HEK293 (cell line): ENCODE measurements at regions not wholly inside any gene's neighbourhood (a gene's known extent, or its start where the extent isn't known, plus 50 kb on each side); places are given as distances from the start of the nearest gene placed in this dataset.

Experiments
- CTCF ChIA-PET: fragments of 350-600 bp; formaldehyde crosslinking; extraction: SDS; loops from one replicate; lab custom pipeline; 2021; ENCODE audit warnings: antibody characterized with exemption; lab: Yijun Ruan, JAX
- POLR2A ChIA-PET: fragments of 300-600 bp; formaldehyde crosslinking; extraction: SDS; loops from one replicate; lab custom pipeline; 2020; ENCODE audit warnings: antibody characterized with exemption, inconsistent platforms; lab: Yijun Ruan, JAX
- H3K27ac ChIP-seq: fragments of 200-500 bp; sonication (Bioruptor generic); 2 replicates; pipeline ENCODE4 v1.5.1; 2014; ENCODE audit warnings: low read depth, low read length, control low read depth, inconsistent platforms; ENCODE audit errors: extremely low read depth
- H3K36me3 ChIP-seq, 2 experiments: fragments of 200-500 bp in 1 of 2; sonication (Bioruptor generic) in 1 of 2; 1 replicate in 1 of 2; 2 replicates in 1 of 2; pipeline ENCODE4 v1.5.1; 2014 to 2017; ENCODE audit warnings: inconsistent platforms in 2 of 2, low read length in 2 of 2; ENCODE audit not compliant: control insufficient read depth in 2 of 2, insufficient read depth in 1 of 2
- H3K4me1 ChIP-seq: fragments of 200-500 bp; sonication (Bioruptor generic); 2 replicates; pipeline ENCODE4 v1.5.1; 2014; ENCODE audit warnings: mild to moderate bottlenecking, low read length, inconsistent platforms; ENCODE audit not compliant: control insufficient read depth, insufficient read depth
- H3K4me3 ChIP-seq: 2 replicates; pipeline ENCODE4 v1.5.1; 2011; ENCODE audit warnings: low read depth, mild to moderate bottlenecking, control low read depth, low read length, moderate library complexity
- H3K9me3 ChIP-seq: fragments of 200-500 bp; sonication (Bioruptor generic); 2 replicates; pipeline ENCODE4 v1.5.1; 2014; ENCODE audit warnings: low read depth, low read length, inconsistent platforms; ENCODE audit not compliant: control insufficient read depth, insufficient read depth
- ATF2 ChIP-seq: fragments of 450-650 bp; formaldehyde crosslinking; IDR thresholded peaks from 2 replicates; pipeline ENCODE4 v1.5.1; 2016; ENCODE audit warnings: missing biosample characterization, missing genetic modification characterization, low read depth
- ELK4 ChIP-seq: IDR thresholded peaks from 2 replicates; pipeline ENCODE4 v1.6.1; 2011; ENCODE audit warnings: mild to moderate bottlenecking, low read depth, low read length, borderline replicate concordance
- HOXA7 ChIP-seq: sonication (generic); formaldehyde crosslinking; IDR thresholded peaks from 2 replicates; pipeline ENCODE4 v1.8.1; 2022; ENCODE audit warnings: missing genetic modification reagents, borderline replicate concordance
- PRDM10 ChIP-seq: fragments of 450-650 bp; formaldehyde crosslinking; IDR thresholded peaks from 2 replicates; pipeline ENCODE4 v1.5.1; 2016; ENCODE audit warnings: missing biosample characterization, missing genetic modification characterization
- PRDM4 ChIP-seq: fragments of 450-650 bp; formaldehyde crosslinking; IDR thresholded peaks from 2 replicates; pipeline ENCODE4 v1.5.1; 2017; ENCODE audit warnings: missing biosample characterization, missing genetic modification characterization
- PRDM6 ChIP-seq: fragments of 450-650 bp; formaldehyde crosslinking; IDR thresholded peaks from 2 replicates; pipeline ENCODE4 v1.5.1; 2017; ENCODE audit warnings: missing biosample characterization, missing genetic modification characterization
- ZNF112 ChIP-seq: fragments of 450-650 bp; formaldehyde crosslinking; IDR thresholded peaks from 2 replicates; pipeline ENCODE4 v1.5.0; 2017; ENCODE audit warnings: missing biosample characterization, missing genetic modification characterization
- ZNF133 ChIP-seq: fragments of 450-650 bp; formaldehyde crosslinking; IDR thresholded peaks from 2 replicates; pipeline ENCODE4 v1.5.1; 2016; ENCODE audit warnings: missing biosample characterization, missing genetic modification characterization
- ZNF169 ChIP-seq: fragments of 450-650 bp; formaldehyde crosslinking; IDR thresholded peaks from 2 replicates; pipeline ENCODE4 v1.5.1; 2016; ENCODE audit warnings: missing biosample characterization, missing genetic modification characterization
- ZNF175 ChIP-seq: fragments of 450-650 bp; formaldehyde crosslinking; IDR thresholded peaks from 2 replicates; pipeline ENCODE4 v1.5.1; 2016; ENCODE audit warnings: missing biosample characterization, missing genetic modification characterization
- ZNF19 ChIP-seq: fragments of 450-650 bp; formaldehyde crosslinking; IDR thresholded peaks from 2 replicates; pipeline ENCODE4; 2016; ENCODE audit warnings: missing biosample characterization, missing genetic modification characterization, low read depth
- ZNF2 ChIP-seq: fragments of 450-650 bp; formaldehyde crosslinking; IDR thresholded peaks from 2 replicates; pipeline ENCODE4 v1.5.1; 2016; ENCODE audit warnings: missing biosample characterization, missing genetic modification characterization
- ZNF394 ChIP-seq: fragments of 450-650 bp; formaldehyde crosslinking; IDR thresholded peaks from 2 replicates; pipeline ENCODE4 v1.5.1; 2016; ENCODE audit warnings: missing biosample characterization, missing genetic modification characterization, mild to moderate bottlenecking, moderate library complexity, borderline replicate concordance
- ZNF48 ChIP-seq: fragments of 450-650 bp; formaldehyde crosslinking; IDR thresholded peaks from 2 replicates; pipeline ENCODE4 v1.5.1; 2016; ENCODE audit warnings: missing biosample characterization, missing genetic modification characterization
- ZNF747 ChIP-seq: fragments of 450-650 bp; formaldehyde crosslinking; IDR thresholded peaks from 2 replicates; pipeline ENCODE4 v1.5.1; 2016; ENCODE audit warnings: missing biosample characterization, missing genetic modification characterization
- ZNF791 ChIP-seq: fragments of 450-650 bp; formaldehyde crosslinking; IDR thresholded peaks from 2 replicates; pipeline ENCODE4 v1.5.1; 2016; ENCODE audit warnings: missing biosample characterization, missing genetic modification characterization
- ZSCAN16 ChIP-seq: fragments of 450-650 bp; formaldehyde crosslinking; IDR thresholded peaks from 2 replicates; pipeline ENCODE4 v1.5.1; 2016; ENCODE audit warnings: missing biosample characterization, missing genetic modification characterization
- ZSCAN23 ChIP-seq: fragments of 450-650 bp; formaldehyde crosslinking; IDR thresholded peaks from 2 replicates; pipeline ENCODE4 v1.5.1; 2016; ENCODE audit warnings: missing biosample characterization, missing genetic modification characterization
- ZSCAN4 ChIP-seq: fragments of 450-650 bp; formaldehyde crosslinking; IDR thresholded peaks from 2 replicates; pipeline ENCODE4 v1.5.1; 2017; ENCODE audit warnings: missing biosample characterization, missing genetic modification characterization
- ZSCAN5A ChIP-seq: fragments of 450-650 bp; formaldehyde crosslinking; IDR thresholded peaks from 2 replicates; pipeline ENCODE4 v1.5.1; 2016; ENCODE audit warnings: missing biosample characterization, missing genetic modification characterization

- TF ChIP-seq PRDM10 (tag by site-specific recombination) (no peak), ZNF791 (tag by site-specific recombination) (no peak), ZNF747 (tag by site-specific recombination) (no peak), ZNF394 (no peak), ZNF175 (tag by site-specific recombination) (no peak), ZSCAN5A (tag by site-specific recombination) (no peak), ELK4 (no peak), ZNF169 (tag by site-specific recombination) (no peak)
These were observed 116.3 kb upstream of the TAB2 start (continued) for GRCh38 chr6:149201068-149201655.

GRCh38 chr6:149202100-149202499 lies 115.4 kb upstream of the TAB2 start:
- Histone ChIP-seq H3K4me3 (no peak overlapping the region), H3K4me1 (no peaks in the 10 kb centered on the region), H3K9me3 (no peaks in the 10 kb centered on the region), H3K36me3 (no peaks in the 10 kb centered on the region), H3K27ac (no peak overlapping the region)
- ChIA-PET POLR2A (no interaction called here), CTCF (no interaction called here)
- no peak for TF ChIP-seq ZNF19 (tag by site-specific recombination)
- no peak for TF ChIP-seq ZSCAN16 (tag by site-specific recombination)
- no peak for TF ChIP-seq ZNF175 (tag by site-specific recombination)
- no peak for TF ChIP-seq HOXA7 (CRISPR knock-in tag)
- no peak for TF ChIP-seq ZNF2
- no peak for TF ChIP-seq ATF2
- no peak for TF ChIP-seq ZNF48 (tag by site-specific recombination)
- TF ChIP-seq ZSCAN23 (tag by site-specific recombination): no peak

- CTCF ChIA-PET: no interaction called here
- TF ChIP-seq ZNF112 (no peak), PRDM4 (no peak), PRDM6 (tag by site-specific recombination) (no peak), ZNF133 (tag by site-specific recombination) (no peak), ZSCAN4 (tag by site-specific recombination) (no peak)
These were observed 114.6 kb upstream of the TAB2 start for GRCh38 chr6:149202952-149203351.

More at GRCh38 chr6:149202952-149203351, 114.6 kb upstream of the TAB2 start:
- no peaks in the 10 kb centered on the region for H3K36me3 ChIP-seq
- H3K4me1 ChIP-seq: no peaks in the 10 kb centered on the region
- H3K27ac ChIP-seq: no peak overlapping the region
- no peaks in the 10 kb centered on the region for H3K9me3 ChIP-seq
- no peak overlapping the region for H3K4me3 ChIP-seq
- POLR2A ChIA-PET: no interaction called here
